HG02623 (cell line): ENCODE measurements at regions not wholly inside any gene's neighbourhood (a gene's known extent, or its start where the extent isn't known, plus 50 kb on each side); places are given as distances from the start of the nearest gene placed in this dataset.
"Not testable (repeated sequence)": the region's sequence is repeated elsewhere in the genome, so short reads cannot be mapped to it uniquely, and the experiment has no call there.

ENCODE experiments used
- ATAC-seq: cut with Tn5 transposase; IDR thresholded peaks from one replicate; pipeline ENCODE4 v1.9.1; 2021; ENCODE audit warnings: moderate library complexity; ENCODE audit not compliant: unreplicated experiment

GRCh38 chr15:96466389-96466947 is 136.0 kb downstream of the NR2F2 start:
- ATAC-seq = no peak

- ATAC-seq = no peak
Measured at GRCh38 chr15:96468036-96468435, 137.5 kb downstream of the NR2F2 start.

GRCh38 chr15:96470681-96471310 is 140.3 kb downstream of the NR2F2 start:
- ATAC-seq = no peak

- no peak for ATAC-seq
Measured at GRCh38 chr15:96472681-96473080, 142.2 kb downstream of the NR2F2 start.

GRCh38 chr15:96473556-96473955 is 143.1 kb downstream of the NR2F2 start:
- ATAC-seq = no peak

- ATAC-seq = no peak
Measured at GRCh38 chr15:96474231-96474664, 143.7 kb downstream of the NR2F2 start.

GRCh38 chr15:96477227-96477626 is 146.7 kb downstream of the NR2F2 start:
- no peak for ATAC-seq

- not testable (repeated sequence) for ATAC-seq
Measured at GRCh38 chr15:96484412-96484811, 153.9 kb downstream of the NR2F2 start.

- ATAC-seq = no peak
Measured at GRCh38 chr15:96484830-96485229, 154.3 kb downstream of the NR2F2 start.

- no peak for ATAC-seq
Measured at GRCh38 chr15:96487245-96487644, 156.7 kb downstream of the NR2F2 start.

- not testable (repeated sequence) for ATAC-seq
Measured at GRCh38 chr15:96491066-96491699, 160.7 kb downstream of the NR2F2 start.

GRCh38 chr15:96491700-96492644 is 161.5 kb downstream of the NR2F2 start:
- ATAC-seq = not testable (repeated sequence)

- no peak for ATAC-seq
Measured at GRCh38 chr15:96494505-96494904, 164.0 kb downstream of the NR2F2 start.

- no peak for ATAC-seq
Measured at GRCh38 chr15:96495386-96495785, 164.9 kb downstream of the NR2F2 start.

GRCh38 chr15:96497951-96498350 is 167.5 kb downstream of the NR2F2 start:
- ATAC-seq = no peak

- no peak for ATAC-seq
Measured at GRCh38 chr15:96500508-96500907, 170.0 kb downstream of the NR2F2 start.

- ATAC-seq = no peak
Measured at GRCh38 chr15:96501362-96501761, 170.9 kb downstream of the NR2F2 start.

GRCh38 chr15:96502196-96502595 is 171.7 kb downstream of the NR2F2 start:
- ATAC-seq = no peak

- no peak for ATAC-seq
Measured at GRCh38 chr15:96503276-96503675, 172.8 kb downstream of the NR2F2 start.

GRCh38 chr15:96504371-96504770 is 173.9 kb downstream of the NR2F2 start:
- no peak for ATAC-seq

- ATAC-seq = no peak
Measured at GRCh38 chr15:96505014-96505413, 174.5 kb downstream of the NR2F2 start.
